ENCODE measurements at regions not wholly inside any gene's neighbourhood (a gene's known extent, or its start where the extent isn't known, plus 50 kb on each side); places are given as distances from the start of the nearest gene placed in this dataset.

- TF ChIP-seq, protein P1, sequence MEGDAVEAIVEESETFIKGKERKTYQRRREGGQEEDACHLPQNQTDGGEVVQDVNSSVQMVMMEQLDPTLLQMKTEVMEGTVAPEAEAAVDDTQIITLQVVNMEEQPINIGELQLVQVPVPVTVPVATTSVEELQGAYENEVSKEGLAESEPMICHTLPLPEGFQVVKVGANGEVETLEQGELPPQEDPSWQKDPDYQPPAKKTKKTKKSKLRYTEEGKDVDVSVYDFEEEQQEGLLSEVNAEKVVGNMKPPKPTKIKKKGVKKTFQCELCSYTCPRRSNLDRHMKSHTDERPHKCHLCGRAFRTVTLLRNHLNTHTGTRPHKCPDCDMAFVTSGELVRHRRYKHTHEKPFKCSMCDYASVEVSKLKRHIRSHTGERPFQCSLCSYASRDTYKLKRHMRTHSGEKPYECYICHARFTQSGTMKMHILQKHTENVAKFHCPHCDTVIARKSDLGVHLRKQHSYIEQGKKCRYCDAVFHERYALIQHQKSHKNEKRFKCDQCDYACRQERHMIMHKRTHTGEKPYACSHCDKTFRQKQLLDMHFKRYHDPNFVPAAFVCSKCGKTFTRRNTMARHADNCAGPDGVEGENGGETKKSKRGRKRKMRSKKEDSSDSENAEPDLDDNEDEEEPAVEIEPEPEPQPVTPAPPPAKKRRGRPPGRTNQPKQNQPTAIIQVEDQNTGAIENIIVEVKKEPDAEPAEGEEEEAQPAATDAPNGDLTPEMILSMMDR (IDR thresholded peaks at IDR 0.05): no peak
- TF ChIP-seq POLR2A (IDR thresholded peaks at IDR 0.05): no peak
These were observed 508.6 kb downstream of the RWDD3 start for GRCh38 chr1:95742591-95743089.

Data from upper lobe of left lung (tissue), 4 donors.